H9 (cell line): ENCODE measurements at regions not wholly inside any gene's neighbourhood (a gene's known extent, or its start where the extent isn't known, plus 50 kb on each side); places are given as distances from the start of the nearest gene placed in this dataset.

Experiments
- DNase-seq: peaks from one replicate; pipeline ENCODE4 v3.0.0-alpha.2; 2017
- H2AFZ ChIP-seq: one replicate; pipeline ENCODE4 v1.6.1; 2013; ENCODE audit warnings: mild to moderate bottlenecking, low read length, control low read depth, moderate library complexity
- H2AK5ac ChIP-seq: 2 replicates; pipeline ENCODE4 v1.6.1; 2013; ENCODE audit warnings: low read length, control low read depth, mixed read lengths; ENCODE audit not compliant: insufficient read length
- H2BK120ac ChIP-seq: one replicate; pipeline ENCODE4 v1.6.1; 2013; ENCODE audit warnings: low read depth, mild to moderate bottlenecking, low read length, control low read depth, inconsistent platforms; ENCODE audit not compliant: poor library complexity, severe bottlenecking
- H2BK12ac ChIP-seq: 2 replicates; pipeline ENCODE4 v1.6.1; 2013; ENCODE audit warnings: low read length, control low read depth, mixed read lengths, low read depth; ENCODE audit not compliant: insufficient read length
- H2BK15ac ChIP-seq: 2 replicates; pipeline ENCODE4 v1.6.1; 2013; ENCODE audit warnings: low read depth, low read length, control low read depth
- H2BK20ac ChIP-seq: one replicate; pipeline ENCODE4 v1.6.1; 2013; ENCODE audit warnings: low read depth, mild to moderate bottlenecking, low read length, control low read depth, inconsistent platforms; ENCODE audit not compliant: poor library complexity, severe bottlenecking
- H2BK5ac ChIP-seq: 2 replicates; pipeline ENCODE4 v1.6.1; 2013; ENCODE audit warnings: low read length, control low read depth, mixed read lengths; ENCODE audit not compliant: insufficient read length
- H3K14ac ChIP-seq: 2 replicates; pipeline ENCODE4 v1.6.1; 2013; ENCODE audit warnings: low read length, control low read depth; ENCODE audit not compliant: insufficient read depth
- H3K18ac ChIP-seq: 2 replicates; pipeline ENCODE4 v1.6.1; 2013; ENCODE audit warnings: low read depth, mild to moderate bottlenecking, mixed read lengths, low read length, control low read depth; ENCODE audit not compliant: insufficient read length
- H3K23ac ChIP-seq: 2 replicates; pipeline ENCODE4 v1.6.1; 2013; ENCODE audit warnings: low read length, control low read depth, mixed read lengths, low read depth; ENCODE audit not compliant: insufficient read length
- H3K23me2 ChIP-seq: 2 replicates; pipeline ENCODE4 v1.6.1; 2013; ENCODE audit warnings: low read depth, mild to moderate bottlenecking, mixed read lengths, low read length, control low read depth; ENCODE audit not compliant: insufficient read length, poor library complexity, severe bottlenecking
- H3K27ac ChIP-seq: 2 replicates; pipeline ENCODE4 v1.5.1; 2013; ENCODE audit warnings: low read length, control low read depth, mixed read lengths, low read depth; ENCODE audit not compliant: insufficient read length
- H3K27me3 ChIP-seq: 2 replicates; pipeline ENCODE4 v1.6.1; 2013; ENCODE audit warnings: low read length, control low read depth, inconsistent platforms; ENCODE audit not compliant: insufficient read depth
- H3K4ac ChIP-seq: 2 replicates; pipeline ENCODE4 v1.6.1; 2013; ENCODE audit warnings: low read depth, mild to moderate bottlenecking, control low read depth, inconsistent platforms, low read length, moderate library complexity
- H3K4me1 ChIP-seq: 2 replicates; pipeline ENCODE4 v1.6.1; 2013; ENCODE audit warnings: low read length, control low read depth, inconsistent platforms; ENCODE audit not compliant: insufficient read depth
- H3K4me2 ChIP-seq: 2 replicates; pipeline ENCODE4 v1.6.1; 2013; ENCODE audit warnings: low read length, control low read depth, mixed read lengths; ENCODE audit not compliant: insufficient read length, insufficient read depth
- H3K56ac ChIP-seq: 2 replicates; pipeline ENCODE4 v1.6.1; 2013; ENCODE audit warnings: low read depth, mild to moderate bottlenecking, mixed read lengths, low read length, control low read depth; ENCODE audit not compliant: insufficient read length
- H3K79me1 ChIP-seq: 2 replicates; pipeline ENCODE4 v1.6.1; 2013; ENCODE audit warnings: low read depth, mild to moderate bottlenecking, moderate library complexity, low read length, control low read depth, inconsistent platforms; ENCODE audit not compliant: insufficient read depth, poor library complexity, severe bottlenecking
- H3K79me2 ChIP-seq: 2 replicates; pipeline ENCODE4 v1.6.1; 2013; ENCODE audit warnings: low read length, control low read depth, inconsistent platforms; ENCODE audit not compliant: insufficient read depth
- H3K9ac ChIP-seq: 2 replicates; pipeline ENCODE4 v1.6.1; 2013; ENCODE audit warnings: low read length, control low read depth, mixed read lengths; ENCODE audit not compliant: insufficient read length; ENCODE audit errors: extremely low read depth
- H3K9me3 ChIP-seq: one replicate; pipeline ENCODE4 v1.6.1; 2013; ENCODE audit warnings: low read depth, low read length, inconsistent platforms; ENCODE audit not compliant: control insufficient read depth
- H3T11ph ChIP-seq: one replicate; pipeline ENCODE4 v1.6.1; 2013; ENCODE audit warnings: mild to moderate bottlenecking, low read length, control low read depth, inconsistent platforms
- H4K20me1 ChIP-seq: one replicate; pipeline ENCODE4 v1.6.1; 2013; ENCODE audit not compliant: control insufficient read depth, insufficient read length, insufficient read depth
- H4K5ac ChIP-seq: 2 replicates; pipeline ENCODE4 v1.6.1; 2013; ENCODE audit warnings: low read depth, mild to moderate bottlenecking, mixed read lengths, low read length, control low read depth; ENCODE audit not compliant: insufficient read length
- H4K8ac ChIP-seq: replicated peaks from 2 replicates; pipeline ENCODE4 v1.6.1; 2013; ENCODE audit warnings: low read length, control low read depth, mixed read lengths, low read depth; ENCODE audit not compliant: insufficient read length
- H4K91ac ChIP-seq: 2 replicates; pipeline ENCODE4 v1.6.1; 2013; ENCODE audit warnings: low read depth, mild to moderate bottlenecking, moderate library complexity, mixed read lengths, low read length, control low read depth; ENCODE audit not compliant: insufficient read length
- H3K27ac Mint-ChIP-seq, 3 experiments: 2 replicates in 2 of 3; 3 replicates in 1 of 3; pipeline ENCODE4 v1.8.0; 2020 to 2021; ENCODE audit warnings: mixed read lengths in 3 of 3, mild to moderate bottlenecking in 1 of 3, moderate library complexity in 1 of 3
- H3K27me3 Mint-ChIP-seq: 2 replicates; pipeline ENCODE4 v1.8.0; 2021; ENCODE audit warnings: low read depth, mild to moderate bottlenecking, moderate library complexity, mixed read lengths
- H3K36me3 Mint-ChIP-seq, 3 experiments: 2 replicates in 2 of 3; 3 replicates in 1 of 3; pipeline ENCODE4 v1.8.0; 2020 to 2021; ENCODE audit warnings: low read depth in 3 of 3, mixed read lengths in 3 of 3; ENCODE audit not compliant: insufficient read depth in 1 of 3
- H3K4me1 Mint-ChIP-seq, 2 experiments: 2 replicates each; pipeline ENCODE4 v1.8.0; 2020; ENCODE audit warnings: mixed read lengths in 2 of 2
- H3K4me3 Mint-ChIP-seq, 2 experiments: 2 replicates in 1 of 2; 3 replicates in 1 of 2; pipeline ENCODE4 v1.8.0; 2020 to 2021; ENCODE audit warnings: mild to moderate bottlenecking in 2 of 2, mixed read lengths in 2 of 2, moderate library complexity in 1 of 2
- H3K9me3 Mint-ChIP-seq, 2 experiments: 2 replicates in 1 of 2; 3 replicates in 1 of 2; pipeline ENCODE4 v1.8.0; 2020; ENCODE audit warnings: mild to moderate bottlenecking in 2 of 2, mixed read lengths in 2 of 2, moderate library complexity in 1 of 2
- whole genome bisulfite sequencing: extraction: QIAGEN DNeasy Blood & Tissue Kit; methylation state at CpG from one replicate; pipeline ENCODE4 v1.1.7; 2013; ENCODE audit warnings: missing lambda C conversion rate, low lambda C conversion rate, mixed read lengths; ENCODE audit not compliant: insufficient read length; ENCODE audit errors: extremely low coverage; 5-methylcytosine and 5-hydroxymethylcytosine counted together
- TF ChIP-seq, protein P1 (sequence below): fragments of 200-600 bp; sonication (generic); conservative IDR thresholded peaks from 3 replicates; pipeline ENCODE4 v1.8.0; 2021; ENCODE audit warnings: antibody characterized with exemption, mild to moderate bottlenecking

DNA sequence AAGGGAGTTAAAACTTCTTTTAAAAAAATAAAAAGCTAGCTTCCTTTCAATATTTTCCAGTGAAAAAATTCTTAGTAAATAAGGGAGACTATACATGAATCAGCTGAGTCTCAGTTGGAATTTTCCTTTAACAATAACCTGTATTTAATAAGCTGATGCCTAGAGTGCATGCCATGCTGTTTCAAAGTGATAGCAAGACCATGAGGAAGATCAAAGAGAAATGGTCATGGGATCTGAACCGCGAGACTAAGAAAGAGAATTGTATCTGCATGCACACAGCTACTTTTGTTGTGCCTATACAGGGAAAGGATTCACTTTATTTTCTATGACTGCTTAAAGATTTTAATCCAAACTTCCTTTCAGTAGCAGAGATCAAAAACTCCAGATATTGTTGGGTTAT, 2217.0 kb downstream of the MAT2B start:
- no peak overlapping the region for H2BK12ac ChIP-seq
- no peak overlapping the region for H3K27ac ChIP-seq
- H4K91ac ChIP-seq, result no peak overlapping the region
- H3K79me1 ChIP-seq, result no peaks in the 10 kb centered on the region
- no peak overlapping the region for H3K18ac ChIP-seq
- no peaks in the 10 kb centered on the region for H3K79me2 ChIP-seq
- Mint-ChIP-seq H3K9me3 (peaks cover 0 to 5% of the 10 kb centered on the region in 2 experiments; a peak in 2 of 5 replicates), H3K36me3 (peaks cover 0 to 4% (median 0%) of the 10 kb centered on the region in 3 experiments; a peak in 1 of 7 replicates), H3K27me3 (no peaks in the 10 kb centered on the region), H3K27ac (no peak overlapping the region), H3K4me3 (no peak overlapping the region), H3K4me1 (peaks cover 8 to 12% of the 10 kb centered on the region in 2 experiments)
- DNase-seq, result no peak
- no peak overlapping the region for H4K5ac ChIP-seq
- H3K9ac ChIP-seq, result no peak overlapping the region
- H2AK5ac ChIP-seq, result no peak overlapping the region
- no peaks in the 10 kb centered on the region for H4K20me1 ChIP-seq
- no peak overlapping the region for H3K23ac ChIP-seq
- no peak overlapping the region for H2BK20ac ChIP-seq
- H3K23me2 ChIP-seq, result no peaks in the 10 kb centered on the region
- H3K27me3 ChIP-seq, result no peaks in the 10 kb centered on the region
- H2BK120ac ChIP-seq, result no peak overlapping the region
- H3K4me2 ChIP-seq, result no peak overlapping the region
- no peak overlapping the region for H3K56ac ChIP-seq
- TF ChIP-seq, protein P1, sequence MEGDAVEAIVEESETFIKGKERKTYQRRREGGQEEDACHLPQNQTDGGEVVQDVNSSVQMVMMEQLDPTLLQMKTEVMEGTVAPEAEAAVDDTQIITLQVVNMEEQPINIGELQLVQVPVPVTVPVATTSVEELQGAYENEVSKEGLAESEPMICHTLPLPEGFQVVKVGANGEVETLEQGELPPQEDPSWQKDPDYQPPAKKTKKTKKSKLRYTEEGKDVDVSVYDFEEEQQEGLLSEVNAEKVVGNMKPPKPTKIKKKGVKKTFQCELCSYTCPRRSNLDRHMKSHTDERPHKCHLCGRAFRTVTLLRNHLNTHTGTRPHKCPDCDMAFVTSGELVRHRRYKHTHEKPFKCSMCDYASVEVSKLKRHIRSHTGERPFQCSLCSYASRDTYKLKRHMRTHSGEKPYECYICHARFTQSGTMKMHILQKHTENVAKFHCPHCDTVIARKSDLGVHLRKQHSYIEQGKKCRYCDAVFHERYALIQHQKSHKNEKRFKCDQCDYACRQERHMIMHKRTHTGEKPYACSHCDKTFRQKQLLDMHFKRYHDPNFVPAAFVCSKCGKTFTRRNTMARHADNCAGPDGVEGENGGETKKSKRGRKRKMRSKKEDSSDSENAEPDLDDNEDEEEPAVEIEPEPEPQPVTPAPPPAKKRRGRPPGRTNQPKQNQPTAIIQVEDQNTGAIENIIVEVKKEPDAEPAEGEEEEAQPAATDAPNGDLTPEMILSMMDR, result no peak
- H2AFZ ChIP-seq, result no peak overlapping the region
- H4K8ac ChIP-seq, result no peak overlapping the region
- H3K14ac ChIP-seq, result no peak overlapping the region
- no peaks in the 10 kb centered on the region for H3K9me3 ChIP-seq
- H3K4me1 ChIP-seq, result peaks cover 4% of the 10 kb centered on the region; the same call in 1 of the 2 replicates
- H2BK5ac ChIP-seq, result no peak overlapping the region
- no CpG with 5 or more reads among the region's 2 CpGs for WGBS
- no peak overlapping the region for H3T11ph ChIP-seq
- H2BK15ac ChIP-seq, result no peak overlapping the region
- H3K4ac ChIP-seq, result no peak overlapping the region
